ENCODE measurements at regions not wholly inside any gene's neighbourhood (a gene's known extent, or its start where the extent isn't known, plus 50 kb on each side); places are given as distances from the start of the nearest gene placed in this dataset.
"Not testable (repeated sequence)": the region's sequence is repeated elsewhere in the genome, so short reads cannot be mapped to it uniquely, and the experiment has no call there.

DNA sequence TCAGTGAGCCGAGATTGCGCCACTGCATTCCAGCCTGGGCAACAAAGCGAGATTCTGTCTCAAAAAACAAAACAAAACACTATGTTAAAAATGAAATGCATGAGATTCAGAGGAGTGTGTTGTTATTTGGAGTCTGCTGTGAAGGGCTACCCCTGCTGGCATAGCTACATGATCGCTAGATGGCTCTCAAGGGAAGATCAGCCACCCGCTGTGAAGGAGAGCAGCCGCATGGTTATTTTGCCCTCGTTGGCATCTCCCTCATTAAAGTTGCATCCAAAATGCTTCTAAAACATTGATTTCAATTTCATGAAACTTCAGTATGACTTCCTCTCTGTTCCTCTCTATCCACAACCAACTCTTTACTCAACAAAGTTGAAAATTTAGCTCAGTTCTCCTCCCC, 54.8 kb upstream of the NDUFV2 start:
- DNase-seq, result no peak

DNA sequence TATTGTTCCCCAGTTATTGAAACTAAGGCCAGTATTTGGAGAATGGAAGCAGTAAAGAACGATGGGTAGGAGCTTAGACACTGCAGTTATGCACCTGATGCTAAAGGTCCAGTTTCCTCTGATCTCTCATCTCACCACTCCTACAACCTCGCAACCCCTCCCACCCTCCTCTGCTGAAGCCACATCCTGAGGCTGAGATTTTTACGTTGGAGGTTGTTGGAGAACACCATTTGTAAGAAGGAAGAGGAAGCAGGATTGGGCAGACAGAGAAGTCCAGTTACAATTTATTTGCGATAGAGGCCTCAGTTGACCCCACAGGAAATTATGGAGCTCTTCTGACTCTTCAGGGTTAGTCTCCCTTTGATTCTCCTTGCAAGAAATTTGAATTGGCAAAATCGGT, 54.3 kb upstream of the NDUFV2 start:
- DNase-seq, result no peak

GRCh38 chr18:9048808-9049494, 53.5 kb upstream of the NDUFV2 start:
- DNase-seq, result no peak

DNA sequence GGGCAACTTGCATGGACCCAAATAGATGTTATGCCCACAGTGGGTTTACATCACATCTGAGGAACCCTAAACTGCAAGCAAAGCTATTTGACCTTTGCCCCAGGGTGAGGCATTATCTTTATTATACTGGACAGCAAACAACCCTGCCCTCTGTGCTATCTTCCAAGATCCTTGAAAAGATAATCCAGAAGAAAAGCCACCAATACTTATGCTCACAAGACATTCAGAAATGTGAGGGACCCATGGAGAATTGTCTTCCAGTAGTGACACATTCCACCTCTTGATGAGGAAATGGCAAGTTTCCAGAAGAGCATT, 53.0 kb upstream of the NDUFV2 start:
- no peak for DNase-seq

GRCh38 chr18:9050628-9051284, 51.7 kb upstream of the NDUFV2 start:
- DNase-seq, result not testable (repeated sequence)
